Retinal pigment epithelial cell (primary cell): ENCODE measurements at regions not wholly inside any gene's neighbourhood (a gene's known extent, or its start where the extent isn't known, plus 50 kb on each side); places are given as distances from the start of the nearest gene placed in this dataset.
A peak's percentile ranks its signal among the peaks of the same experiment; 100 is the strongest.

ENCODE experiments used
- DNase-seq: peaks from one replicate; pipeline ENCODE4 v3.0.0-alpha.2; 2010; ENCODE audit warnings: low read depth
- H3K4me3 ChIP-seq: 2 replicates; pipeline ENCODE4 v1.5.1; 2011; ENCODE audit warnings: mild to moderate bottlenecking, low read length, control low read depth, moderate library complexity
- TF ChIP-seq, protein P1 (sequence below): conservative IDR thresholded peaks from 2 replicates; pipeline ENCODE4 v1.5.1; 2011; ENCODE audit warnings: low read depth, low read length, control low read depth, inconsistent platforms

DNA sequence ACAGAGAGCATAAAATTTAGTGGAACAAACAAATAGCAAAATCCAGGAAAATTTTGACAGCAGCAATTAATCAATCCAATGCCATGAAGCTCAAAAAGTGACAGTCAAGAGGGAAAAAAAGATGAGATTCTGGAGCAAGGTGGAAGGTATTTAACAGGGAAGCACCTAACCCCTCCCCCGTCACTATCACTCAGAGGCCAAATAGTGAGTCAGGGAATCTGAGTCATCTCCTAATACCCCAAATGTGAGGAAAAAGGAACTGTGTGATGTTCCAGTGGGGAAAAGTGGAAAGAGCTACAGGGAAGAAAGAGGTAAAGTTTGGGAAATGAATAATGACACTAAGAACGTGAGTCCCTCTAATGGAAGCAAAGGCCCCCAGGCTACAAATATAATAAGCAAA is 113.2 kb upstream of the PHF14 start:
- DNase-seq = no peak
- TF ChIP-seq, protein P1, sequence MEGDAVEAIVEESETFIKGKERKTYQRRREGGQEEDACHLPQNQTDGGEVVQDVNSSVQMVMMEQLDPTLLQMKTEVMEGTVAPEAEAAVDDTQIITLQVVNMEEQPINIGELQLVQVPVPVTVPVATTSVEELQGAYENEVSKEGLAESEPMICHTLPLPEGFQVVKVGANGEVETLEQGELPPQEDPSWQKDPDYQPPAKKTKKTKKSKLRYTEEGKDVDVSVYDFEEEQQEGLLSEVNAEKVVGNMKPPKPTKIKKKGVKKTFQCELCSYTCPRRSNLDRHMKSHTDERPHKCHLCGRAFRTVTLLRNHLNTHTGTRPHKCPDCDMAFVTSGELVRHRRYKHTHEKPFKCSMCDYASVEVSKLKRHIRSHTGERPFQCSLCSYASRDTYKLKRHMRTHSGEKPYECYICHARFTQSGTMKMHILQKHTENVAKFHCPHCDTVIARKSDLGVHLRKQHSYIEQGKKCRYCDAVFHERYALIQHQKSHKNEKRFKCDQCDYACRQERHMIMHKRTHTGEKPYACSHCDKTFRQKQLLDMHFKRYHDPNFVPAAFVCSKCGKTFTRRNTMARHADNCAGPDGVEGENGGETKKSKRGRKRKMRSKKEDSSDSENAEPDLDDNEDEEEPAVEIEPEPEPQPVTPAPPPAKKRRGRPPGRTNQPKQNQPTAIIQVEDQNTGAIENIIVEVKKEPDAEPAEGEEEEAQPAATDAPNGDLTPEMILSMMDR = no peak
- H3K4me3 ChIP-seq = no peak overlapping the region

DNA sequence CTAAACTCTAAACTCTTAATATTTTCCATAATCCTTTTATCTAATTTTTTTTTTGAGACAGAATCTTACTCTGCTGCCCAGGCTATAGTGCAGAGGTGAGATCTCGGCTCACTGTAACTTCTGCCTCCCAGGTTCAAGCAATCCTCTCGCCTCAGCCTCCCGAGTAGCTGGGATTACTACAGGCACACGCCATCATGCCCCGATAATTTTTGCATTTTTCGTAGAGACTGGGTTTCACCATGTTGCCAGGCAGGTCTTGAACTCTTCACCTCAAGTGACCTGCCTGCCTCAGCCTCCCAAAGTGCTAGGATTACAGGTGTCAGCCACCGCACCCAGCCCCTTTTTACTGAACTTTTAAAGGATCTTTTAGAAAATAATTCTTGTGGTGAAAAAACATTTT is 110.2 kb upstream of the PHF14 start:
- no peak overlapping the region for H3K4me3 ChIP-seq
- DNase-seq = no peak
- TF ChIP-seq, protein P1 = no peak

DNA sequence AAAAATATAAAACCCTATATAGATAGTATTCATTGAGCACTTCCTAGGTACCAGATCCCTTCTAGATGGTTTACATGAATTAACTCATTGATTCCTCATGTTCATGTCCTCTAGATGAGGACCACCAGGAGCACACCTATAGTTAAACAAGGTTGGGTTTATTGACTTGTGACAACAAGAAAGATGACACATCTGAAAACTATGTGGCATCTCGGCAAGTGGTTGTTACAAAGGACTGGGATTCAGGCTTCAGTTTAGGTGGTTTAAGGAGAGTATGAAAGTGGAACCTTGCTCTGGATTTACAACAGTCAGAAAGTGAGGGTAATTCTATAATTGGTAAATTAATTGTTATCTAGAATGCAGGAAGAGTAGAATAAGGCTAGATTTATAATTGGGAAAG is 99.0 kb upstream of the PHF14 start:
- H3K4me3 ChIP-seq = no peak overlapping the region
- DNase-seq = no peak
- TF ChIP-seq, protein P1 = no peak

DNA sequence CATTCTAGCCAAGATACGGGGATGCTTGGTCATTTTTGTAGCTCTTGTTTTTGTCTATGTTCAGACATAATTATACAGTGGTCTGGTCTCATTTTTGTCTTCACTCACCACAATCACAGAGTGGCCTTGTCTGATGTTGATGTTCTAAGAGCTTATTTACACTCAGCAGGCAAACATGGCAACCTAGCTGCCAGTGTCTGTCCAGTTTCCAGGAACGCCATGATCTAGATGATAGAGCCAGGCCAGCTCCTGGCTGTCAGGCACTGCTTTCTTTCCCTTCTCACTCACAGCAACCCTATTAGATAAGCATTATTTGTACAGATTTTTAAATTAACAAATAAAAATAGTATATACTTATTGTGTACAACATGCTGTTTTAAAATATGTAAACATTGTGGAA is 98.6 kb upstream of the PHF14 start:
- TF ChIP-seq, protein P1 = no peak
- DNase-seq = no peak
- H3K4me3 ChIP-seq = no peak overlapping the region

DNA sequence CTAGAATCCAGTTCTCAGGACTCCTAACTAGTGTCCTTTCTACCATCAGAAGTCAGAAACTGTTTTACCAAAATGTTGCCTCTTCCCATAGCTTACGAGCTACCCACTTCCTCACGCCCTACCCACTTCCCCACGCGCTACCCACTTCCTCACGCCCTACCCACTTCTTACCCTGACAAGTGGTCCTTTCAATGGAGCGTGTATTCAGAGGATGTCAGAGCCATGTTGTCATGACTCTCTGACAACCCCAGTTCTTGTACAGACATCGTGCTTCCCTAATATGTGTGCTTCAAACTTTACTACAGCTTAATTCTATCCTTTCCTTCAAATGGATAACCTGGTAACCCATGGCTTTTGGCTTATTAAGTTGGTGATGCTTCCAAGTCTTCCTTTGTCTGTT is 84.8 kb upstream of the PHF14 start:
- DNase-seq = no peak

DNA sequence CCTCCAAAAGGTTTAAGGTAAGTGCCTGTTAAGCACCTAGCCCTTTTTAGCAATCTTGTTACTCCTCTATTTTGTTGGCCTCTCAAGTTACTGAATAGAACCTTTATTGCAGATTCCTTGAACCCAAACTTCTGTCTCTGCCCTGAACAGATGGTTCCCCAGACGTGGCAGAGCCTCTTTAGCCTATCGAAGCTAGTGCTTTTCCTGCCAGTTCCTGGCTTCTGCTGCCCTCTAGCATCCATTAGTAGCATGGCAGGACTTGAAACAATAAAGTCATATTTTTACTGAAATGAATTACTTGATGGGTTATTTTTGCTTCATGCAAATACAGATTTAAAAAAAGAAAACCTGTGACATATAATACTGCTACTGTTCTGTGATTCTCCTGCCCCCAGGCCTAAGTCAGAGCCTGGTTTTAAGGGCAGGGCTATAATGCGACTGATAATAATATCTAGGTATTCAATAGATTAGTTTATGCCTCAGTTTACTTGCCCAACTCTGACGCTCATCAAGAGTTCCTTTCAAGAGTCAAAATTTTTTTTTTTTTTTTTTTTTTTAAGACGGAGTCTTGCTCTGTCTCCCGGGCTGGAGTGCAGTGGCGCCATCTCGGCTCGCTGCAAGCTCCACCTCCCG is 84.3 kb upstream of the PHF14 start:
- peak; percentile 23 for DNase-seq
- H3K4me3 ChIP-seq = no peak overlapping the region
- TF ChIP-seq, protein P1 = peak; percentile 82

More for the DNA sequence above, 84.8 kb upstream of the PHF14 start:
- TF ChIP-seq, protein P1 = no peak
- H3K4me3 ChIP-seq = no peak overlapping the region

DNA sequence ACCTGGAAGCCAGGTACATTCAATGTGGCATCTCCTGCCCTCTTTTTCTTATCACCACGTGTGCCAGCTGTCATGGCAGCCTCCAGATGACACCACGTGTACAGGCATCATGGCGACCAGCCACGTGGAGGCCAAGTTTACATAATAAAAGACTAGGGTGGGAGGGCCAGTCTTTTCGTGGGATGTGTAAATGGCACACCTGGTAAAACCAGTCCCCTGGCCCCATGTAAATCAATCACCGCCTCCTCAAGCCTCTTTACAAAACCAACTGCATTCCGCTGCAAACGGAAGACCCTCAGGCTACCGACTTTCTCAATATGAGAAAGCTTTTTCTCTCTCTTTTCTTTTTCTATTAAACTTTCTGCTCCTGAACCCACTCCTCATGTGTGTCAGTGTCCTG is 65.1 kb upstream of the PHF14 start:
- H3K4me3 ChIP-seq = no peak overlapping the region
- DNase-seq = no peak
- TF ChIP-seq, protein P1 = no peak
